ENCODE measurements at regions not wholly inside any gene's neighbourhood (a gene's known extent, or its start where the extent isn't known, plus 50 kb on each side); places are given as distances from the start of the nearest gene placed in this dataset.

DNA sequence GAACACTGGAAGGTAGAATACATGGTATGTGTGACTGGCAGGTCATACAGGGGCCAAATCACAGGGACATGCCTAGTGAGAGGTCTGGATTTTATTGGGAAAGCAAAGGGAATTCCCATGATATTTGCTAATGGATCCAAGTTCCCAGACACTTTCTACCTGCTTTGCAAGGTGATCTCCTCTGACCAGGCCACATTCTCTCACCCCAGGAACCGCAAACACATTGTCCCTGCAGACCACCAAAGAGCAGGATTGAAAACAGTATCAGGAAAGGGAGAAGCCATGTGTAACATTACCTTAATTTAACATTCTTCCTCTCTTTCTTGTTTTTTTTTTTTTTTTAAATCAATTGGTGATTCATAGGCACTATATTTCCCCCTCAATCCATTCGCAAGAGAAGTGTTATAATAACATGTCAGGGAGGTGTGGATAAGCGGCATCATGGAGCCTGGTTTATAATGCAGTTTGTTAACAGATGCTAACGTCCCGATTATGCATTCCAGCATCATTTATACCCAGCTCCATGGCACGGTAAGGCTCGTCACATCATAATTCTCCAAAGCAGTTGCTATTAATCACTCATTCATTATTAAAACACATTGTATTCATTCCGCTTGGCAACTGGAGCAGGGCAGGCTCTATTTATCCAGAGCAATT is 155.1 kb upstream of the CCL2 start:
- no peaks in the 10 kb centered on the region for H3K4me1 ChIP-seq (ENCODE audit: control insufficient read depth, insufficient read depth, low read length)
- no peaks in the 10 kb centered on the region for H3K27me3 ChIP-seq (ENCODE audit: control insufficient read depth, insufficient read depth, low read length)
- no peak overlapping the region for H3K27ac ChIP-seq (ENCODE audit: low read length)
- no CpG with 5 or more reads among the region's 8 CpGs for WGBS (ENCODE audit: insufficient coverage, insufficient read length)
- H3K36me3 ChIP-seq (ENCODE audit: control insufficient read depth, insufficient read depth, low read length): no peaks in the 10 kb centered on the region
- no peak for DNase-seq (ENCODE audit: low read depth, low spot score)
- no peak overlapping the region for H3K4me3 ChIP-seq (ENCODE audit: low read length)
- H3K9me3 ChIP-seq (ENCODE audit: control insufficient read depth, insufficient read depth, low read length): no peaks in the 10 kb centered on the region

DNA sequence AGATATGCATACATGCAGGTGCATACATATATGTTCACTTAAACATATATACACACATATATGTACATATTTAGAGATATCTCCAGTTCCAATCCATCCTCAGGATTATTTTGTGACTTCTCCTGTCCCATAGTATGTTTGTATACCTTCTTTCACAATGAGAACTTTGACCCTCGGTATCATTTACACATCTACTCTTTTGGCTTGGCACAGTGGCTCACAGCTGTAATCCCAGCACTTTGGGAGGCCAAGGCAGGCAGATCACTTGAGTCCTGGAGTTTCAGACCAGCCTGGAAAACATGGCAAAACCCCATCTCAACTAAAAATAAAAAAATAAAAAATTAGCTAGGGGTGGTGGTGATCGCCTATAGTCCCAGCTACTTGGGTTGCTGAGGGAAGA is 148.1 kb upstream of the CCL2 start:
- no peaks in the 10 kb centered on the region for H3K9me3 ChIP-seq (ENCODE audit: control insufficient read depth, insufficient read depth, low read length)
- no CpG with 5 or more reads among the region's 2 CpGs for WGBS (ENCODE audit: insufficient coverage, insufficient read length)
- no peaks in the 10 kb centered on the region for H3K27me3 ChIP-seq (ENCODE audit: control insufficient read depth, insufficient read depth, low read length)
- no peaks in the 10 kb centered on the region for H3K4me1 ChIP-seq (ENCODE audit: control insufficient read depth, insufficient read depth, low read length)
- H3K27ac ChIP-seq (ENCODE audit: low read length): no peak overlapping the region
- DNase-seq (ENCODE audit: low read depth, low spot score): no peak
- no peaks in the 10 kb centered on the region for H3K36me3 ChIP-seq (ENCODE audit: control insufficient read depth, insufficient read depth, low read length)
- H3K4me3 ChIP-seq (ENCODE audit: low read length): no peak overlapping the region

DNA sequence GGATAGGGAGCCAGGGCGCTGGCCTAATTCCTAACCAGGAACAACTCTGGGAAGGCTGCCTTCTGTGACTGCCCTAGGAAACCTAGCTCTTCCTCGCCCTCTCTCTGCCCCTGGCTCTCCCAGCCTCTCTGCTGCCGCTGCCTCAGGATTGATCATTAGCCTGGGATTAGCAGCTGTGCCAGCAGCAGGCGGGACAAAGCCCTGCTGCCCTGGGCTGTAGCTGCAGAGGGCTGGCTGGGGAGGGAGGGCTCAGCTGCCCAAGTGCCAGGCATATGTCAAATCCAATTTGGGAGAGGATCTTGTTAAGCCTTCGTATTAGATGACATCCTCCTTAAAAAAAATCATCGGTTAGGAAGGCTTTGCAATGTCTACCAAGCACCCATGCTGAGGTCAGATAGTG is 144.8 kb upstream of the CCL2 start:
- Histone ChIP-seq H3K4me3 (ENCODE audit: low read length) (no peak overlapping the region), H3K27ac (ENCODE audit: low read length) (no peak overlapping the region), H3K9me3 (ENCODE audit: control insufficient read depth, insufficient read depth, low read length) (no peaks in the 10 kb centered on the region), H3K36me3 (ENCODE audit: control insufficient read depth, insufficient read depth, low read length) (no peaks in the 10 kb centered on the region), H3K4me1 (ENCODE audit: control insufficient read depth, insufficient read depth, low read length) (no peaks in the 10 kb centered on the region), H3K27me3 (ENCODE audit: control insufficient read depth, insufficient read depth, low read length) (no peaks in the 10 kb centered on the region)
- no peak for DNase-seq (ENCODE audit: low read depth, low spot score)
- WGBS (ENCODE audit: insufficient coverage, insufficient read length): no CpG with 5 or more reads among the region's 6 CpGs

DNA sequence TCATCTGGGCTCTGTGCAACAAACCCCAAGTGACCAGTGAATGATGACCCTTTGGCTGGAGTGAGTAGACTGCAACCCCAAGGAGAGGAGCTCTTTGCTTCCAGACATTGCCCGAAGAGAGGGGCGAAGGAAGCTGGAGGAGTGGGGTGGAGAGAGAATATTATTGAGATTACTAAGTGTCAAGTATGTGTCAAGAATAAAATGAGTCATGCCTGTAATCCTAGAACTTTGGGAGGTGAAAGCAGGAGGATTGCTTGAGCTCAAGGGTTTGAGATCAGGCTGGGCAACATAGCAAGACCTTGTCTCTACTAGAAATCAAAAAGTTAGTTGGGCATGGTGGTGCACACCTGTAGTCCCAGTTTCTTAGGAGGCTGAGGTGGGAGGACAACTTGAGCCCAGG is 142.0 kb upstream of the CCL2 start:
- H3K27ac ChIP-seq (ENCODE audit: low read length): no peak overlapping the region
- no CpG with 5 or more reads among the region's 2 CpGs for WGBS (ENCODE audit: insufficient coverage, insufficient read length)
- no peaks in the 10 kb centered on the region for H3K4me1 ChIP-seq (ENCODE audit: control insufficient read depth, insufficient read depth, low read length)
- H3K4me3 ChIP-seq (ENCODE audit: low read length): no peak overlapping the region
- H3K27me3 ChIP-seq (ENCODE audit: control insufficient read depth, insufficient read depth, low read length): no peaks in the 10 kb centered on the region
- no peak for DNase-seq (ENCODE audit: low read depth, low spot score)
- H3K36me3 ChIP-seq (ENCODE audit: control insufficient read depth, insufficient read depth, low read length): no peaks in the 10 kb centered on the region
- H3K9me3 ChIP-seq (ENCODE audit: control insufficient read depth, insufficient read depth, low read length): no peaks in the 10 kb centered on the region

DNA sequence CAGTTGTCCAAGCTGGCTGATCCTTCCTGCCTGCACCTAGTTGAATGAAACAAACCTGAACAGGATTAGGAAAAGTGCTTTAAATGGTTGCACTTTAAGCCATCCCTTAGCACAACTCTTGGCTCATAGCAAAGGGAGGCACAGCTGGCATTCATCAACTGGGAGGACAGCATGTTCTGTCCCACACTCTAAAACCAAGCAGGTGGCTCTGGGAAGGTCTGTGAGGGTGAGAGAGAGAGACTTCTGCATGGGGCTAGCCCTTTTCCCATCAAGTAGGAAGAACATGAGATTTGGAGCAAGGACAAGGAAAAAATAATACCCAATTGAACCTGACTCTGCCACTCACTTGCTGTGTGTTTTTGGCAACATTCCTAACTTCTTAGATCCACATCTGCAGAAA is 140.9 kb upstream of the CCL2 start:
- no peak for DNase-seq (ENCODE audit: low read depth, low spot score)
- Histone ChIP-seq H3K27me3 (ENCODE audit: control insufficient read depth, insufficient read depth, low read length) (no peaks in the 10 kb centered on the region), H3K4me1 (ENCODE audit: control insufficient read depth, insufficient read depth, low read length) (no peaks in the 10 kb centered on the region), H3K27ac (ENCODE audit: low read length) (no peak overlapping the region), H3K4me3 (ENCODE audit: low read length) (no peak overlapping the region), H3K9me3 (ENCODE audit: control insufficient read depth, insufficient read depth, low read length) (no peaks in the 10 kb centered on the region), H3K36me3 (ENCODE audit: control insufficient read depth, insufficient read depth, low read length) (no peaks in the 10 kb centered on the region)

DNA sequence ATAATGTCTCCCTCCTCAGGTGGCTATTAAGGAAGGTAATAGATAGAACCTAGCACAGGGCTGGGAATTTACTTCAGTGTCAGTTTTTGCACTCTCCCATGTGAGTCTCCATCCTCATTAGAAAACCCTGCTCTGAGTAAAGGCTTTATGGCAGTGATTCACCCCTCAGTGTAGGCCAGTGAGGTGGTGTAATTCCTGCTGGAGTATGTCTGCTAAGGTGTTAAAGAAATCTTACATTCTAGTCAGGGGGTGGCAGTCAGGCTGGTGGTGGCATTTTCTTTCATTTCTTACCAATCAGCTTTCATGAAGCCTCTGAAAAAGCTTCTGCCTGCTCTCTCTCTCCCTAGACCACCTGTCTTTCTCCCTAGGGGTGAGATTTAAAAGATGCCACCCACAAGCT is 138.8 kb upstream of the CCL2 start:
- no peaks in the 10 kb centered on the region for H3K4me1 ChIP-seq (ENCODE audit: control insufficient read depth, insufficient read depth, low read length)
- H3K27me3 ChIP-seq (ENCODE audit: control insufficient read depth, insufficient read depth, low read length): no peaks in the 10 kb centered on the region
- H3K4me3 ChIP-seq (ENCODE audit: low read length): no peak overlapping the region
- no peak for DNase-seq (ENCODE audit: low read depth, low spot score)
- H3K36me3 ChIP-seq (ENCODE audit: control insufficient read depth, insufficient read depth, low read length): no peaks in the 10 kb centered on the region
- H3K27ac ChIP-seq (ENCODE audit: low read length): no peak overlapping the region
- H3K9me3 ChIP-seq (ENCODE audit: control insufficient read depth, insufficient read depth, low read length): no peaks in the 10 kb centered on the region

DNA sequence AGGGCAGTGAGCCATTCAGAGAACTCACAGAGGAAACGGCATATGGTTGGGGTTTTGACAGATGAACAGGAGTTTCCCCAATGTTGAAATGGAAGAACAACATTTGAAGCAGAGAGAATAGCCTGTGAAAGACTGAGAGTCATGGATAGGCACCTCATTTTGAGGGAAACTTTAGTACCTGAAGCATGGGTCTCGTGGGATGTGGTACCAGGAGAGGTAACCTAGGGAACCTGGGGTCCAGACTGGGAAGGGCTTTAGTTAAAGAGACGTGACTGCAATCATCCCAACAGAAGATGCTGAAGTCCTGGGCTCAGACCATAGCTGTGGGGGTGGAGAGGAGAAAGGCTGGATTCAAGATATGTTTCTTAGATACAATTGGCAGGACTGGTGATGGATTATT is 137.8 kb upstream of the CCL2 start:
- Histone ChIP-seq H3K9me3 (ENCODE audit: control insufficient read depth, insufficient read depth, low read length) (no peaks in the 10 kb centered on the region), H3K4me3 (ENCODE audit: low read length) (no peak overlapping the region), H3K27ac (ENCODE audit: low read length) (no peak overlapping the region), H3K36me3 (ENCODE audit: control insufficient read depth, insufficient read depth, low read length) (no peaks in the 10 kb centered on the region), H3K4me1 (ENCODE audit: control insufficient read depth, insufficient read depth, low read length) (no peaks in the 10 kb centered on the region), H3K27me3 (ENCODE audit: control insufficient read depth, insufficient read depth, low read length) (no peaks in the 10 kb centered on the region)
- WGBS (ENCODE audit: insufficient coverage, insufficient read length): no CpG with 5 or more reads among the region's 3 CpGs
- DNase-seq (ENCODE audit: low read depth, low spot score): no peak

DNA sequence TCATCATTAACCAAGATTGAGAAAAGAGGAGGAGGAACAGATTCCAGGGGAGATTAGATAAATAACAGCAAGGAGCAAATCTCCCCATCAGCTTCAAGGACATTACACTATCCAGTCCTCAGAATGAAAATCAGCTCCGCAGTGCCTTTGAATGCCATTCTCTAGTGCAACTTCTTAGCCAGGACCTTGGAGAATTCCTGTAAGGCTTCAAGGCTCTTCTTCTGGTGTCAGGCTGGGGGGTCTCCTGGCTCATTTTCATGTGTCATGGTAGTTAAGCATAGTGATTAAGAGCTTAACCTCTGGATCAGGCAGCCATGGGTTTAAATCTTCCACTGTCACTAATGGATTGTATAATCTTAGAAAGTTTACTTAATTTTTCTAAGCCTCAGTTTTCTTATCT is 137.3 kb upstream of the CCL2 start:
- Histone ChIP-seq H3K27ac (ENCODE audit: low read length) (no peak overlapping the region), H3K27me3 (ENCODE audit: control insufficient read depth, insufficient read depth, low read length) (no peaks in the 10 kb centered on the region), H3K4me1 (ENCODE audit: control insufficient read depth, insufficient read depth, low read length) (no peaks in the 10 kb centered on the region), H3K36me3 (ENCODE audit: control insufficient read depth, insufficient read depth, low read length) (no peaks in the 10 kb centered on the region), H3K9me3 (ENCODE audit: control insufficient read depth, insufficient read depth, low read length) (no peaks in the 10 kb centered on the region), H3K4me3 (ENCODE audit: low read length) (no peak overlapping the region)
- DNase-seq (ENCODE audit: low read depth, low spot score): no peak
- no CpG with 5 or more reads among the region's 1 CpG for WGBS (ENCODE audit: insufficient coverage, insufficient read length)

DNA sequence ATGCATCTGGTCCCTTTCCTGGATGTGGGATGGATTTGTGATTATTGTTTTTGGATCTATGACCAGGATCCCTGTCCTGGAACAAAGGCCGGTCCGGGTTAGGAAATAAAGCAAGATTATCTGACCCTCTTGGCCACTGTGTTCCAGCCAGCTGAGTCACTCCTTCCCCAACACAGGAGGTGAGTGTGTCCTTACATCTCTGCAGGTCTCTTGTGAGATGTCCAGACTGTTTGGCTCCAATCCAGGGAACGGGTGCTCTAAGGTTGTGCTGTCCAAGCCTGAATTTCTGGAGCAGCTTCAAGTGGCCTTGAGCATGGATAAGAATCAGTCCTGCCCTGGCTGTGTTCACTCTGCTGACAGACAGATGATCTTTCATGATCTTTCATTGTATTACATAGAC is 136.5 kb upstream of the CCL2 start:
- Histone ChIP-seq H3K4me1 (ENCODE audit: control insufficient read depth, insufficient read depth, low read length) (no peaks in the 10 kb centered on the region), H3K4me3 (ENCODE audit: low read length) (no peak overlapping the region), H3K27me3 (ENCODE audit: control insufficient read depth, insufficient read depth, low read length) (no peaks in the 10 kb centered on the region), H3K36me3 (ENCODE audit: control insufficient read depth, insufficient read depth, low read length) (no peaks in the 10 kb centered on the region), H3K9me3 (ENCODE audit: control insufficient read depth, insufficient read depth, low read length) (no peaks in the 10 kb centered on the region), H3K27ac (ENCODE audit: low read length) (no peak overlapping the region)
- WGBS (ENCODE audit: insufficient coverage, insufficient read length): no CpG with 5 or more reads among the region's 3 CpGs
- DNase-seq (ENCODE audit: low read depth, low spot score): no peak

DNA sequence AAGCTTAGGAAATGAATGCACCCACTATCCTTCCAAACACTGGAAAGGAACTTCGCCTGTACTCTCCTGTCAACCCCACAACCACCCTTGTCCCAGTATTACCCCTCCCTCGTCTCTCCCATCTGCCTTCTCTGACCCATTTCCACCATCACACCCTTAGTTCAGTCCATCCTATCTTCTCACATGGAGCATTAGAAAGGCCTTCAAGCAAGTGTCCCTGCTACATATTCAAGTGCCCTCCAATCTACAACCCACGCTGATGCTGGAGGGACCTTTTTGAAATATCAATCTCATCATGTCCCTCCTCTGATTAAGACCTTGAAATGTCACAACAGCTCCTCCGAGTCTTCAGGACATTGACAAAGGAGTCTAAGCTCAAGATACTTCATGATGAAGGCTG is 133.8 kb upstream of the CCL2 start:
- Histone ChIP-seq H3K4me3 (ENCODE audit: low read length) (no peak overlapping the region), H3K36me3 (ENCODE audit: control insufficient read depth, insufficient read depth, low read length) (no peaks in the 10 kb centered on the region), H3K27me3 (ENCODE audit: control insufficient read depth, insufficient read depth, low read length) (no peaks in the 10 kb centered on the region), H3K9me3 (ENCODE audit: control insufficient read depth, insufficient read depth, low read length) (no peaks in the 10 kb centered on the region), H3K27ac (ENCODE audit: low read length) (no peak overlapping the region), H3K4me1 (ENCODE audit: control insufficient read depth, insufficient read depth, low read length) (no peaks in the 10 kb centered on the region)
- no peak for DNase-seq (ENCODE audit: low read depth, low spot score)
- no CpG with 5 or more reads among the region's 4 CpGs for WGBS (ENCODE audit: insufficient coverage, insufficient read length)

DNA sequence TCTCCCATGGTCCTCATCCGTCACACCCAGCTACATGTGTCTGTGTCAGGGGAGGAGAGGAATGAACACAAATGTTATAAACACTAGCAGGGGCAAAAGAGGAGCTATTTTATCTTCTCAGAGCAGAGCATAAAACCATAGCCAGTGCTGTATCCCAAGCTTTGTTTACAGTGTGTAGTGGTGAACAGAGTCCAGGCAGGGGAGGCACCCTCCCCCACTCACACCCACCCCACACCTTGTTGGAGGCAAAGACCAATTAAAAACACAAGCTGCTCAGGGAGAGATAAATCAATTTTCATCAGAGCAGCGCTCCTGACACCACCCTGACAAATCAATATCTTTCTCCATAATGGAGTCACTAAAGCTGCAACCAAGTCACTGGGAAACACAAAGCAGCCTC is 132.6 kb upstream of the CCL2 start:
- no peaks in the 10 kb centered on the region for H3K9me3 ChIP-seq (ENCODE audit: control insufficient read depth, insufficient read depth, low read length)
- H3K4me1 ChIP-seq (ENCODE audit: control insufficient read depth, insufficient read depth, low read length): 0 out of 2 replicates have a peak, but pooled peaks cover 1% of the 10 kb centered on the region
- no peak overlapping the region for H3K4me3 ChIP-seq (ENCODE audit: low read length)
- no peaks in the 10 kb centered on the region for H3K36me3 ChIP-seq (ENCODE audit: control insufficient read depth, insufficient read depth, low read length)
- no peaks in the 10 kb centered on the region for H3K27me3 ChIP-seq (ENCODE audit: control insufficient read depth, insufficient read depth, low read length)
- no peak overlapping the region for H3K27ac ChIP-seq (ENCODE audit: low read length)
- DNase-seq (ENCODE audit: low read depth, low spot score): no peak
- WGBS (ENCODE audit: insufficient coverage, insufficient read length): no CpG with 5 or more reads among the region's 2 CpGs

All from iPS DF 6.9 (cell line).